ENCODE measurements at regions not wholly inside any gene's neighbourhood (a gene's known extent, or its start where the extent isn't known, plus 50 kb on each side); places are given as distances from the start of the nearest gene placed in this dataset.

- H3K4me3 ChIP-seq = no peak overlapping the region
- no peaks in the 10 kb centered on the region for H3K27me3 ChIP-seq
- intact Hi-C loops (cut with DNase I) = no loop called here
- no peak for DNase-seq (ENCODE audit: low spot score in 2 of 2)
- no peak for TF ChIP-seq CTCF (IDR thresholded peaks at IDR 0.05)
- H3K27ac ChIP-seq = no peak overlapping the region
- no peaks in the 10 kb centered on the region for H3K9me3 ChIP-seq
- H3K36me3 ChIP-seq = no peaks in the 10 kb centered on the region
- peaks cover 0 to 5% of the 10 kb centered on the region in 2 donors for H3K4me1 ChIP-seq
Measured at GRCh38 chr9:134259708-134260107, 66.5 kb upstream of the RXRA start.

GRCh38 chr9:134260801-134261200 lies 65.5 kb upstream of the RXRA start:
- no peak for TF ChIP-seq CTCF (IDR thresholded peaks at IDR 0.05)
- intact Hi-C loops (cut with DNase I) = no loop called here

GRCh38 chr9:134262035-134262434 lies 64.2 kb upstream of the RXRA start:
- Histone ChIP-seq H3K4me1 (peaks cover 0 to 5% of the 10 kb centered on the region in 2 donors), H3K27ac (no peak overlapping the region), H3K36me3 (no peaks in the 10 kb centered on the region), H3K9me3 (no peaks in the 10 kb centered on the region), H3K4me3 (no peak overlapping the region), H3K27me3 (no peaks in the 10 kb centered on the region)
- intact Hi-C loops (cut with DNase I) = no loop called here
- TF ChIP-seq CTCF (IDR thresholded peaks at IDR 0.05) = no peak
- DNase-seq (ENCODE audit: low spot score in 2 of 2) = no peak

More at GRCh38 chr9:134260801-134261200, 65.5 kb upstream of the RXRA start:
- no peaks in the 10 kb centered on the region for H3K27me3 ChIP-seq
- no peaks in the 10 kb centered on the region for H3K9me3 ChIP-seq
- no peak overlapping the region for H3K27ac ChIP-seq
- peaks cover 0 to 5% of the 10 kb centered on the region in 2 donors for H3K4me1 ChIP-seq
- no peaks in the 10 kb centered on the region for H3K36me3 ChIP-seq
- no peak overlapping the region for H3K4me3 ChIP-seq
- DNase-seq (ENCODE audit: low spot score in 2 of 2) = no peak

- Histone ChIP-seq H3K9me3 (no peaks in the 10 kb centered on the region), H3K36me3 (no peaks in the 10 kb centered on the region), H3K27ac (no peak overlapping the region), H3K27me3 (no peaks in the 10 kb centered on the region), H3K4me1 (peaks cover 0 to 4% of the 10 kb centered on the region in 2 donors), H3K4me3 (no peak overlapping the region)
- intact Hi-C loops (cut with DNase I) = no loop called here
- no peak for DNase-seq (ENCODE audit: low spot score in 2 of 2)
- no peak for TF ChIP-seq CTCF (IDR thresholded peaks at IDR 0.05)
Measured at GRCh38 chr9:134263596-134263995, 62.7 kb upstream of the RXRA start.

GRCh38 chr9:134264169-134264568 lies 62.1 kb upstream of the RXRA start:
- DNase-seq (ENCODE audit: low spot score in 2 of 2) = no peak
- Histone ChIP-seq H3K9me3 (no peaks in the 10 kb centered on the region), H3K27me3 (no peaks in the 10 kb centered on the region), H3K36me3 (no peaks in the 10 kb centered on the region), H3K27ac (no peak overlapping the region), H3K4me3 (no peak overlapping the region), H3K4me1 (no peaks in the 10 kb centered on the region)
- intact Hi-C loops (cut with DNase I) = no loop called here
- no peak for TF ChIP-seq CTCF (IDR thresholded peaks at IDR 0.05)

- no peak for TF ChIP-seq CTCF (IDR thresholded peaks at IDR 0.05)
- DNase-seq (ENCODE audit: low spot score in 2 of 2) = no peak
- Histone ChIP-seq H3K36me3 (no peaks in the 10 kb centered on the region), H3K27ac (no peak overlapping the region), H3K9me3 (no peaks in the 10 kb centered on the region), H3K27me3 (no peaks in the 10 kb centered on the region), H3K4me1 (no peaks in the 10 kb centered on the region), H3K4me3 (no peak overlapping the region)
- intact Hi-C loops (cut with DNase I) = no loop called here
Measured at GRCh38 chr9:134265078-134265477, 61.2 kb upstream of the RXRA start.
